K562 (cell line): ENCODE measurements at regions not wholly inside any gene's neighbourhood (a gene's known extent, or its start where the extent isn't known, plus 50 kb on each side); places are given as distances from the start of the nearest gene placed in this dataset.

Experiments
- ATAC-seq: fragments of 200-7000 bp; cut with Tn5 transposase; 3 replicates; pipeline ENCODE4 v1.9.1; 2020; ENCODE audit warnings: moderate library complexity
- BruUV-seq: library from RNA; stranded (reverse); fragments of 400-500 nt; replicated peaks from 2 replicates; lab custom pipeline; 2021; lab: Mats Ljungman, UMichigan
- CTCF ChIA-PET: fragments of 300-600 bp; formaldehyde crosslinking; extraction: SDS; loops from one replicate; lab custom pipeline; 2021; ENCODE audit warnings: low intra/inter-chr PET ratio; lab: Yijun Ruan, JAX
- POLR2A ChIA-PET: fragments of 300-600, 350-650 bp; sonication (Branson Sonifier 250); formaldehyde crosslinking; extraction: SDS; loops from one replicate; lab custom pipeline; 2021; ENCODE audit warnings: antibody characterized with exemption, inconsistent platforms; lab: Yijun Ruan, JAX
- DNase-seq, 4 experiments: peaks; one replicate each; pipeline versions ENCODE4 v3.0.0 to v3.0.0-alpha.2; 2011 to 2018; ENCODE audit warnings: low spot score in 3 of 4, mixed read lengths in 3 of 4; ENCODE audit errors: extremely low read depth in 1 of 4
- FAIRE-seq: peaks from 2 replicates; lab custom pipeline; 2011; peaks lifted over from hg19 to GRCh38; lab: Jason Lieb, UNC
- H2AFZ ChIP-seq: 2 replicates; pipeline ENCODE4 v1.6.0; 2011; ENCODE audit warnings: low read depth, low read length, control low read depth, inconsistent platforms
- H3K27ac ChIP-seq: fragments of 200-600 bp; 3 replicates; pipeline ENCODE4 v1.8.0; 2011; ENCODE audit warnings: low read depth, mild to moderate bottlenecking, control low read depth, inconsistent platforms, low read length, moderate library complexity, mixed read lengths; ENCODE audit errors: extremely low read depth
- H3K27me3 ChIP-seq, 2 experiments: fragments of 300-600 bp in 1 of 2; 2 replicates in 1 of 2; 3 replicates in 1 of 2; pipeline versions ENCODE4 v1.6.0 to v1.8.0; 2011; ENCODE audit warnings: inconsistent platforms in 2 of 2, low read length in 2 of 2, mild to moderate bottlenecking in 1 of 2, mixed read lengths in 1 of 2, moderate library complexity in 1 of 2; ENCODE audit not compliant: control insufficient read depth in 2 of 2, insufficient read depth in 2 of 2
- H3K36me3 ChIP-seq: fragments of 300-600 bp; 3 replicates; pipeline ENCODE4 v1.8.0; 2011; ENCODE audit warnings: mild to moderate bottlenecking, low read length, inconsistent platforms; ENCODE audit not compliant: control insufficient read depth, insufficient read depth
- H3K4me1 ChIP-seq, 2 experiments: fragments of 200-600 bp in 1 of 2; replicated peaks in 1 of 2; 2 replicates in 1 of 2; 3 replicates in 1 of 2; pipeline versions ENCODE4 v1.5.1 to v1.8.0; 2011; ENCODE audit warnings: inconsistent platforms in 2 of 2, low read length in 2 of 2, mild to moderate bottlenecking in 1 of 2, mixed read lengths in 1 of 2, moderate library complexity in 1 of 2; ENCODE audit not compliant: control insufficient read depth in 2 of 2, insufficient read depth in 2 of 2
- H3K4me2 ChIP-seq: 2 replicates; pipeline ENCODE4 v1.6.1; 2011; ENCODE audit warnings: low read length, control low read depth, inconsistent platforms, mixed read lengths; ENCODE audit not compliant: insufficient read depth
- H3K4me3 ChIP-seq: fragments of 200-600 bp; sonication (generic), shearing (Covaris generic); 2 replicates; pipeline ENCODE4 v1.5.1; 2016; ENCODE audit warnings: control low read depth, inconsistent platforms
- H3K79me2 ChIP-seq: fragments of 200-600 bp; 3 replicates; pipeline ENCODE4 v1.8.0; 2011; ENCODE audit warnings: low read length, inconsistent platforms; ENCODE audit not compliant: control insufficient read depth, insufficient read depth
- H3K9ac ChIP-seq, 2 experiments: 2 replicates each; pipeline versions ENCODE4 v1.6.0 to v1.6.1; 2011; ENCODE audit warnings: low read depth in 2 of 2, low read length in 2 of 2, control low read depth in 1 of 2, inconsistent platforms in 1 of 2, mild to moderate bottlenecking in 1 of 2, mixed read lengths in 1 of 2; ENCODE audit not compliant: insufficient read depth in 1 of 2
- H3K9me1 ChIP-seq: one replicate; pipeline ENCODE4 v1.6.0; 2011; ENCODE audit warnings: inconsistent platforms, mild to moderate bottlenecking, low read length, moderate library complexity; ENCODE audit not compliant: control insufficient read depth, insufficient read depth
- H3K9me3 ChIP-seq: replicated peaks from 2 replicates; pipeline ENCODE4 v1.5.1; 2011; ENCODE audit warnings: low read depth, low read length, inconsistent platforms; ENCODE audit not compliant: control insufficient read depth, insufficient read depth
- H4K20me1 ChIP-seq: replicated peaks from 2 replicates; pipeline ENCODE4 v1.6.1; 2011; ENCODE audit warnings: low read length, inconsistent platforms, mixed read lengths; ENCODE audit not compliant: control insufficient read depth, insufficient read depth
- CBX3 ChIP-seq, 2 experiments: IDR thresholded peaks; 1 replicate in 1 of 2; 2 replicates in 1 of 2; pipeline ENCODE4 v1.6.1; 2012; ENCODE audit warnings: inconsistent platforms in 2 of 2, low read length in 2 of 2, borderline replicate concordance in 1 of 2, control low read depth in 1 of 2
- CHCHD3 ChIP-seq: fragments of 250-450 bp; sonication (Bioruptor Pico); IDR thresholded peaks from 2 replicates; pipeline ENCODE4 v2.1.2; 2022; ENCODE audit warnings: mild to moderate bottlenecking
- MNT ChIP-seq, 2 experiments: fragments of 450-650 bp; conservative IDR thresholded peaks; 2 replicates each; pipeline ENCODE4 v1.6.1; 2017; ENCODE audit warnings: mild to moderate bottlenecking in 2 of 2, moderate library complexity in 2 of 2
- NR2C2 ChIP-seq, 2 experiments: fragments of 200-800 bp in 1 of 2; sonication (Bioruptor generic) in 1 of 2; sonication (generic) in 1 of 2; formaldehyde crosslinking in 1 of 2; IDR thresholded peaks; 2 replicates each; pipeline versions ENCODE4 v1.6.1 to v1.8.0; 2016 to 2022; ENCODE audit warnings: mild to moderate bottlenecking in 1 of 2, missing compliant biosample characterization in 1 of 2, missing genetic modification characterization in 1 of 2, missing genetic modification reagents in 1 of 2
- NR3C1 ChIP-seq: sonication (generic); formaldehyde crosslinking; IDR thresholded peaks from 2 replicates; pipeline ENCODE4 v1.8.1; 2022; ENCODE audit warnings: missing genetic modification reagents
- PHF20 ChIP-seq: fragments of 450-650 bp; IDR thresholded peaks from 2 replicates; pipeline ENCODE4 v1.6.1; 2018; ENCODE audit not compliant: partially characterized antibody
- PTRF ChIP-seq: fragments of 450-650 bp; IDR thresholded peaks from 2 replicates; pipeline ENCODE4 v1.6.1; 2016; ENCODE audit warnings: mild to moderate bottlenecking, missing genetic modification characterization, missing compliant biosample characterization
- PTTG1 ChIP-seq: fragments of 450-650 bp; IDR thresholded peaks from 2 replicates; pipeline ENCODE4 v1.6.1; 2016; ENCODE audit warnings: low read depth, mild to moderate bottlenecking, missing genetic modification characterization, missing compliant biosample characterization
- RAD51 ChIP-seq: fragments of 450-650 bp; IDR thresholded peaks from 2 replicates; pipeline ENCODE4 v1.7.1; 2016; ENCODE audit warnings: low read depth, mild to moderate bottlenecking, borderline replicate concordance
- RBM39 ChIP-seq: fragments of 200-400 bp; formaldehyde crosslinking; optimal IDR thresholded peaks from 2 replicates; pipeline ENCODE3; 2018; ENCODE audit warnings: low read depth, low read length
- RNF219 ChIP-seq: fragments of 250-450 bp; sonication (Bioruptor Pico); IDR thresholded peaks from 2 replicates; pipeline ENCODE4 v1.5.0; 2022; ENCODE audit warnings: mild to moderate bottlenecking
- SNRNP70 ChIP-seq: fragments of 200-400 bp; formaldehyde crosslinking; optimal IDR thresholded peaks from 2 replicates; pipeline ENCODE3; 2017; ENCODE audit warnings: low read depth, low read length
- SPI1 ChIP-seq: IDR thresholded peaks from 2 replicates; pipeline ENCODE4 v1.6.1; 2011; ENCODE audit warnings: low read depth, low read length, control low read depth, borderline replicate concordance
- ZNF282 ChIP-seq: sonication (generic); formaldehyde crosslinking; IDR thresholded peaks from 2 replicates; pipeline ENCODE4 v1.8.1; 2023; ENCODE audit warnings: missing genetic modification reagents
- WGBS: fragments of 100-300 bp; shearing (Covaris generic); methylation state at CpG from one replicate; pipeline ENCODE4 v1.1.6; 2016; ENCODE audit warnings: low coverage, mixed read lengths; ENCODE audit not compliant: insufficient coverage; ENCODE audit errors: missing lambda C conversion rate; 5-methylcytosine and 5-hydroxymethylcytosine counted together
- in situ Hi-C: fragments of 300-500 bp; cut with MboI; formaldehyde crosslinking; loops from 4 replicates; pipeline ENCODE4 v1.15.0; 2018; ENCODE audit warnings: inconsistent platforms, mixed read lengths
- intact Hi-C: fragments of 100-400 bp; cut with micrococcal nuclease; formaldehyde crosslinking; loops from 2 replicates; pipeline ENCODE4 v1.14.2; 2022

GRCh38 chr12:63457428-63457827 lies 210.9 kb downstream of the DPY19L2 start (continued):
- no peak for TF ChIP-seq PHF20
- no peak for TF ChIP-seq RAD51

- no TSS peak for BruUV-seq
- no peak overlapping the region for H3K9ac ChIP-seq
- H3K79me2 ChIP-seq = no peaks in the 10 kb centered on the region
- intact Hi-C loops = no loop called here
- H3K9me1 ChIP-seq = no peaks in the 10 kb centered on the region
- CTCF ChIA-PET = no interaction called here
- no peaks in the 10 kb centered on the region for H3K27me3 ChIP-seq
- ATAC-seq (no peak), FAIRE-seq (no peak), DNase-seq (no peak)
- no peaks in the 10 kb centered on the region for H3K9me3 ChIP-seq
- POLR2A ChIA-PET = no interaction called here
- TF ChIP-seq PTRF (tag) (no peak), RBM39 (no peak), CHCHD3 (no peak), NR2C2 (CRISPR knock-in tag; IDR thresholded peaks at IDR 0.05) (no peak), NR2C2 (tag; IDR thresholded peaks at IDR 0.05) (no peak), SPI1 (no peak), NR3C1 (CRISPR knock-in tag) (no peak), MNT (conservative IDR thresholded peaks at IDR 0.05) (no peak), SNRNP70 (no peak), ZNF282 (CRISPR knock-in tag) (no peak), RNF219 (CRISPR knock-in tag) (no peak), CBX3 (IDR thresholded peaks at IDR 0.05; ENCODE audit: borderline replicate concordance in 1 of 2, low read length in 2 of 2) (no peak), PTTG1 (tag) (no peak)
- H3K4me1 ChIP-seq = no peaks in the 10 kb centered on the region
- no peak overlapping the region for H2AFZ ChIP-seq
- in situ Hi-C loops = no loop called here
- H3K4me3 ChIP-seq = no peak overlapping the region
- no peak overlapping the region for H3K4me2 ChIP-seq
- no peak overlapping the region for H3K27ac ChIP-seq
- no peaks in the 10 kb centered on the region for H3K36me3 ChIP-seq
- H4K20me1 ChIP-seq = no peaks in the 10 kb centered on the region
- WGBS = 0% methylated on average over 2 of the region's 2 CpGs
Observed at GRCh38 chr12:63450816-63451215, 217.5 kb downstream of the DPY19L2 start.
